ENCODE measurements at regions not wholly inside any gene's neighbourhood (a gene's known extent, or its start where the extent isn't known, plus 50 kb on each side); places are given as distances from the start of the nearest gene placed in this dataset.

GRCh38 chrX:113058634-113059033 is 218.0 kb upstream of the AMOT start:
- TF ChIP-seq CTCF (IDR thresholded peaks at IDR 0.05; ENCODE audit: control insufficient read depth, extremely low read depth, insufficient read depth): no peak
- no peak overlapping the region for H3K4me3 ChIP-seq (ENCODE audit: low read depth, low read length)
- DNase-seq (ENCODE audit: low read depth): no peak

GRCh38 chrX:113048896-113049295 is 208.3 kb upstream of the AMOT start:
- TF ChIP-seq CTCF (IDR thresholded peaks at IDR 0.05; ENCODE audit: control insufficient read depth, extremely low read depth, insufficient read depth): no peak
- no peak for DNase-seq (ENCODE audit: low read depth)
- H3K4me3 ChIP-seq (ENCODE audit: low read depth, low read length): no peak overlapping the region

GRCh38 chrX:113048480-113048879 is 207.8 kb upstream of the AMOT start:
- H3K4me3 ChIP-seq (ENCODE audit: low read depth, low read length): no peak overlapping the region
- no peak for DNase-seq (ENCODE audit: low read depth)
- TF ChIP-seq CTCF (IDR thresholded peaks at IDR 0.05; ENCODE audit: control insufficient read depth, extremely low read depth, insufficient read depth): no peak

- TF ChIP-seq CTCF (IDR thresholded peaks at IDR 0.05; ENCODE audit: control insufficient read depth, extremely low read depth, insufficient read depth): no peak
- no peak for DNase-seq (ENCODE audit: low read depth)
- H3K4me3 ChIP-seq (ENCODE audit: low read depth, low read length): no peak overlapping the region
Measured at GRCh38 chrX:113033966-113034680, 193.5 kb upstream of the AMOT start.

GRCh38 chrX:113019958-113020357 is 179.3 kb upstream of the AMOT start:
- no peak overlapping the region for H3K4me3 ChIP-seq (ENCODE audit: low read depth, low read length)
- TF ChIP-seq CTCF (IDR thresholded peaks at IDR 0.05; ENCODE audit: control insufficient read depth, extremely low read depth, insufficient read depth): no peak
- peak; percentile 75 for DNase-seq (ENCODE audit: low read depth)

- no peak for TF ChIP-seq CTCF (IDR thresholded peaks at IDR 0.05; ENCODE audit: control insufficient read depth, extremely low read depth, insufficient read depth)
- DNase-seq (ENCODE audit: low read depth): no peak
- H3K4me3 ChIP-seq (ENCODE audit: low read depth, low read length): no peak overlapping the region
Measured at GRCh38 chrX:113009837-113010236, 169.2 kb upstream of the AMOT start.

GRCh38 chrX:113009029-113009428 is 168.4 kb upstream of the AMOT start:
- no peak overlapping the region for H3K4me3 ChIP-seq (ENCODE audit: low read depth, low read length)
- no peak for DNase-seq (ENCODE audit: low read depth)
- TF ChIP-seq CTCF (IDR thresholded peaks at IDR 0.05; ENCODE audit: control insufficient read depth, extremely low read depth, insufficient read depth): no peak

Data from LNCaP clone FGC (cell line).